AG09309 (cell line): ENCODE measurements at regions not wholly inside any gene's neighbourhood (a gene's known extent, or its start where the extent isn't known, plus 50 kb on each side); places are given as distances from the start of the nearest gene placed in this dataset.

ENCODE experiments used
- DNase-seq: peaks from one replicate; pipeline ENCODE4 v3.0.0-alpha.2; 2010; ENCODE audit warnings: low read depth
- H3K4me3 ChIP-seq: 2 replicates; pipeline ENCODE4 v1.5.1; 2011; ENCODE audit warnings: mild to moderate bottlenecking, low read depth, low read length, moderate library complexity; ENCODE audit not compliant: control insufficient read depth
- CTCF ChIP-seq: IDR thresholded peaks from 2 replicates; pipeline ENCODE4 v1.5.1; 2011; ENCODE audit warnings: mild to moderate bottlenecking, low read depth, low read length, inconsistent platforms; ENCODE audit not compliant: insufficient read depth, control insufficient read depth; ENCODE audit errors: missing control alignments

GRCh38 chr6:111996144-111996865 lies 57.6 kb upstream of the CCN6 start:
- no peak overlapping the region for H3K4me3 ChIP-seq
- no peak for DNase-seq
- TF ChIP-seq CTCF = no peak

- H3K4me3 ChIP-seq = no peak overlapping the region
- DNase-seq = no peak
- TF ChIP-seq CTCF = peak; percentile 90
Observed at GRCh38 chr6:111997078-111997852, 56.6 kb upstream of the CCN6 start.

- DNase-seq = no peak
- no peak for TF ChIP-seq CTCF
- H3K4me3 ChIP-seq = no peak overlapping the region
Observed at GRCh38 chr6:111997853-111998208, 56.1 kb upstream of the CCN6 start.

- DNase-seq = no peak
- H3K4me3 ChIP-seq = no peak overlapping the region
- TF ChIP-seq CTCF = no peak
Observed at GRCh38 chr6:112002307-112002706, 51.6 kb upstream of the CCN6 start.
